ENCODE measurements at regions not wholly inside any gene's neighbourhood (a gene's known extent, or its start where the extent isn't known, plus 50 kb on each side); places are given as distances from the start of the nearest gene placed in this dataset.

DNA sequence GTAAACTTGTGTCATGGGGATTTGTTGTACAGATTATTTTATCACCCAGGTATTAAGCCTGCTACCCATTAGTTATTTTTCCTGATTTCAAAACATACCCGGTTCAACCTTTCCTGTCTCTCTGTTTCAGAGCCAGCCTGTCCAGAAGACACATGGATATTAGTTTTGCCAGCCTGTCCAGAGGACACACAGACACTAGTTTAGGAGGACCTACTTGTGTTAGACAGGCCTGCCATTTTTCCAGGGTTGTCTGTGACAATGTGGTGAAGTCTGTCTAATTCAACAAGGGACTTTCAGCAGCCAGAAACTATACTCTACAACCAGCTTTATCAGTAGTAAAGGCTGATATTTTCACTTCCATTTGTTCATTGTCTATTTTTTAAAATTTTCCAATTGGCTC is 56.1 kb upstream of the DCC start:
- DNase-seq (ENCODE audit: low spot score), result no peak

GRCh38 chr18:52286675-52287074 is 53.3 kb upstream of the DCC start:
- DNase-seq (ENCODE audit: low spot score), result no peak

- DNase-seq (ENCODE audit: low spot score), result no peak
Measured at GRCh38 chr18:52287151-52287550, 52.8 kb upstream of the DCC start.

DNA sequence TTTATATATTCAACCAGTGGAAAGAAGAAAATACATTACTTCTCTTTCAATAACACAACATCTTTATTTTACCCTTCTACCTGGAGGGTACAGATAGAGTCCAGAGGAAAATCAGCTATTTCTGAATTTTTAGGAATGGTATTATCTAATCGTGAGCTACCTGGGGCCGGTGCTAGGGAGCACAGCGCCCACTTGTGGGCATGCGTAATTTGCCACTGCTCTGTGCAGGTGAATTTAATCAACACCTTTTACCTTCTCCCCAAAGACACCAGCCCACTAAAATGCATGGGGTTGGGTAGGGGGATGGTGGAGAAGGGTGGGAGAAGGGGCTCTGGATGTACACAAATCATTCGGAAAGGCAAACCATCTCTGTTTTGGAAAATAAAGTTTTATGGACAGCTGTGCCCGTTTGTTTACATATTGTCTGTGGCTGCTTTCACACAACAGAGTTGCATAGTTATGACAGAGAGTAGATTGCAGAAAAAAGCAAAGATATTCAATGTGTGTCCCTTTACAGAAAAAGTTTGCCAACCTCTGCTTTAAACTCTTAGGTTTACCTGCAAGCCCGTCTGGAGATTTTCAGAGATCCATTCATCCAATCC is 51.5 kb upstream of the DCC start:
- no peak for DNase-seq (ENCODE audit: low spot score)

GRCh38 chr18:52289392-52289791 is 50.6 kb upstream of the DCC start:
- DNase-seq (ENCODE audit: low spot score), result no peak

Data from mucosa of gallbladder (tissue), 1 donor.